Peyer's patch (tissue), 4 donors: ENCODE measurements at regions not wholly inside any gene's neighbourhood (a gene's known extent, or its start where the extent isn't known, plus 50 kb on each side); places are given as distances from the start of the nearest gene placed in this dataset.

Experiments used
- CTCF ChIP-seq, 6 experiments: fragments of 450-650 bp in 4 of 6; fragments of 200-600 bp in 2 of 6; sonication (generic) in 1 of 6; IDR thresholded peaks; one replicate each; pipeline ENCODE4 v1.5.1; 2017 to 2019; ENCODE audit warnings: antibody characterized with exemption in 6 of 6, mild to moderate bottlenecking in 3 of 6, moderate library complexity in 1 of 6
- POLR2A ChIP-seq, 2 donors: fragments of 450-650 bp; IDR thresholded peaks; one replicate each; pipeline ENCODE4 v1.5.1; 2017; ENCODE audit warnings: antibody characterized with exemption in 2 of 2, mild to moderate bottlenecking in 2 of 2, moderate library complexity in 2 of 2

DNA sequence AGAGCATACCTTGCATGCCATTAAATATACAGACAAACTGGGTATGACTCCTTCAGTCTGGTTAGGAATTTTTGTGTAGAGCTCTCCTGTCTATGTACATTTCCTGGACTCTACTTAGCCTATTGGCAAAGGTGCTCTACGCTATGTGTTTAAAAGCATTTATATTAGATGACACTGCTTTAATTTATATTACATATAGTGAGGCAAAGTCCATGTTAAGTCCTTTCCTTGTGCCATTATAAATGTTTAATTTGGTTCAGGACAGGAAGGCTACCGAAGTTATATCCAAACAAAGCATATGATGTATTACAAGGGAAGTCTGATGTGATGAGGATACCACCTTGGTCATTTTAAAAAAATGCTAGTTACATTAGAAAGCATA, 117.4 kb upstream of the RAB27B start:
- TF ChIP-seq CTCF (IDR thresholded peaks at IDR 0.05) (no peak), POLR2A (IDR thresholded peaks at IDR 0.05) (no peak)
